ENCODE measurements at regions not wholly inside any gene's neighbourhood (a gene's known extent, or its start where the extent isn't known, plus 50 kb on each side); places are given as distances from the start of the nearest gene placed in this dataset.

GRCh38 chr2:143819764-143820163 lies 690.5 kb downstream of the ARHGAP15 start:
- Histone ChIP-seq H3K9me3 (ENCODE audit: insufficient read depth, low read length) (no peaks in the 10 kb centered on the region), H3K27me3 (ENCODE audit: insufficient read depth, insufficient read length) (no peaks in the 10 kb centered on the region), H3K4me3 (ENCODE audit: insufficient read length, low read depth) (no peak overlapping the region), H3K4me1 (ENCODE audit: insufficient read depth, insufficient read length) (no peaks in the 10 kb centered on the region), H3K9ac (ENCODE audit: insufficient read length, low read depth) (no peak overlapping the region), H3K36me3 (ENCODE audit: insufficient read depth, insufficient read length, low read length) (no peaks in the 10 kb centered on the region)
- DNase-seq (ENCODE audit: low read depth, low spot score), result no peak
- no peak for TF ChIP-seq YY1 (IDR thresholded peaks at IDR 0.05; ENCODE audit: insufficient read depth, insufficient read length)
- TF ChIP-seq ZNF274 (IDR thresholded peaks at IDR 0.05; ENCODE audit: low read depth, low read length), result no peak
- TF ChIP-seq SUZ12 (IDR thresholded peaks at IDR 0.05; ENCODE audit: extremely low read depth, insufficient read depth, insufficient read length), result no peak

- no peak overlapping the region for H3K4me3 ChIP-seq (ENCODE audit: insufficient read length, low read depth)
- no peak for DNase-seq (ENCODE audit: low read depth, low spot score)
- TF ChIP-seq YY1 (IDR thresholded peaks at IDR 0.05; ENCODE audit: insufficient read depth, insufficient read length) (no peak), ZNF274 (IDR thresholded peaks at IDR 0.05; ENCODE audit: low read depth, low read length) (no peak), SUZ12 (IDR thresholded peaks at IDR 0.05; ENCODE audit: extremely low read depth, insufficient read depth, insufficient read length) (no peak)
- H3K9me3 ChIP-seq (ENCODE audit: insufficient read depth, low read length), result no peaks in the 10 kb centered on the region
- H3K9ac ChIP-seq (ENCODE audit: insufficient read length, low read depth), result no peak overlapping the region
- H3K36me3 ChIP-seq (ENCODE audit: insufficient read depth, insufficient read length, low read length), result no peaks in the 10 kb centered on the region
- H3K4me1 ChIP-seq (ENCODE audit: insufficient read depth, insufficient read length), result no peaks in the 10 kb centered on the region
- H3K27me3 ChIP-seq (ENCODE audit: insufficient read depth, insufficient read length), result no peaks in the 10 kb centered on the region
These were observed 690.0 kb downstream of the ARHGAP15 start for GRCh38 chr2:143819190-143819735.

All from NT2/D1 (cell line).